ENCODE measurements at regions not wholly inside any gene's neighbourhood (a gene's known extent, or its start where the extent isn't known, plus 50 kb on each side); places are given as distances from the start of the nearest gene placed in this dataset.

GRCh38 chr5:98527846-98528245 is 245.6 kb upstream of the RGMB start:
- ATAC-seq (replicated peaks in 1 of 4): no peak
- CTCF ChIA-PET: no interaction called here
- Mint-ChIP-seq H3K9me3 (no peaks in the 10 kb centered on the region), H3K27ac (no peak overlapping the region), H3K27me3 (peaks cover 3 to 10% of the 10 kb centered on the region in 2 donors), H3K4me1 (no peaks in the 10 kb centered on the region), H3K4me3 (no peak overlapping the region), H3K36me3 (no peaks in the 10 kb centered on the region)
- Histone ChIP-seq H3K27ac (ENCODE audit: low read length) (no peak overlapping the region), H3K36me3 (ENCODE audit: control insufficient read depth in 2 of 2, extremely low read depth in 1 of 2, insufficient read depth in 1 of 2, low read length in 1 of 2) (no peaks in the 10 kb centered on the region), H3K4me1 (ENCODE audit: control insufficient read depth in 1 of 2, extremely low read depth in 1 of 2, insufficient read depth in 2 of 2, low read length in 2 of 2) (no peaks in the 10 kb centered on the region), H3K4me3 (ENCODE audit: control insufficient read depth in 1 of 2, extremely low read depth in 1 of 2, low read length in 1 of 2) (no peak overlapping the region), H3K27me3 (replicated peaks in 1 of 2; ENCODE audit: control insufficient read depth in 2 of 2, extremely low read depth in 1 of 2, insufficient read depth in 2 of 2, low read length in 1 of 2) (no peaks in the 10 kb centered on the region), H3K9me3 (no peaks in the 10 kb centered on the region)
- POLR2A ChIA-PET: interaction anchor here in 1 of 2 donors (0.7 kb wide), 1 partner anchor 925 kb away, joined by 3 read pairs; no protein-coding TSS in a partner anchor
- DNase-seq: no peak

- H3K36me3 ChIP-seq (ENCODE audit: control insufficient read depth in 2 of 2, extremely low read depth in 1 of 2, insufficient read depth in 1 of 2, low read length in 1 of 2): no peaks in the 10 kb centered on the region
- Mint-ChIP-seq H3K27me3 (peaks cover 0 to 6% of the 10 kb centered on the region in 2 donors), H3K4me3 (no peak overlapping the region), H3K27ac (no peak overlapping the region), H3K4me1 (no peaks in the 10 kb centered on the region), H3K36me3 (no peaks in the 10 kb centered on the region), H3K9me3 (no peaks in the 10 kb centered on the region)
- H3K27me3 ChIP-seq (replicated peaks in 1 of 2; ENCODE audit: control insufficient read depth in 2 of 2, extremely low read depth in 1 of 2, insufficient read depth in 2 of 2, low read length in 1 of 2): no peaks in the 10 kb centered on the region
- no peaks in the 10 kb centered on the region for H3K9me3 ChIP-seq
- ATAC-seq (replicated peaks in 1 of 4) (no peak), DNase-seq (no peak)
- no peak overlapping the region for H3K4me3 ChIP-seq (ENCODE audit: control insufficient read depth in 1 of 2, extremely low read depth in 1 of 2, low read length in 1 of 2)
- CTCF ChIA-PET: no interaction called here
- no peaks in the 10 kb centered on the region for H3K4me1 ChIP-seq (ENCODE audit: control insufficient read depth in 1 of 2, extremely low read depth in 1 of 2, insufficient read depth in 2 of 2, low read length in 2 of 2)
- POLR2A ChIA-PET: no interaction called here
- no peak overlapping the region for H3K27ac ChIP-seq (ENCODE audit: low read length)
Observed at GRCh38 chr5:98529321-98529720, 244.1 kb upstream of the RGMB start.

GRCh38 chr5:98530224-98530623 is 243.2 kb upstream of the RGMB start:
- no peaks in the 10 kb centered on the region for H3K36me3 ChIP-seq (ENCODE audit: control insufficient read depth in 2 of 2, extremely low read depth in 1 of 2, insufficient read depth in 1 of 2, low read length in 1 of 2)
- ChIA-PET CTCF (no interaction called here), POLR2A (no interaction called here)
- no peaks in the 10 kb centered on the region for H3K9me3 ChIP-seq
- ATAC-seq (replicated peaks in 1 of 4): no peak
- Mint-ChIP-seq H3K27me3 (peaks cover 0 to 6% of the 10 kb centered on the region in 2 donors), H3K4me3 (no peak overlapping the region), H3K36me3 (no peaks in the 10 kb centered on the region), H3K27ac (no peak overlapping the region), H3K4me1 (no peaks in the 10 kb centered on the region), H3K9me3 (no peaks in the 10 kb centered on the region)
- no peak overlapping the region for H3K27ac ChIP-seq (ENCODE audit: low read length)
- no peaks in the 10 kb centered on the region for H3K27me3 ChIP-seq (replicated peaks in 1 of 2; ENCODE audit: control insufficient read depth in 2 of 2, extremely low read depth in 1 of 2, insufficient read depth in 2 of 2, low read length in 1 of 2)
- 67% methylated on average over 2 of the region's 2 CpGs for WGBS (ENCODE audit: insufficient coverage)
- H3K4me1 ChIP-seq (ENCODE audit: control insufficient read depth in 1 of 2, extremely low read depth in 1 of 2, insufficient read depth in 2 of 2, low read length in 2 of 2): no peaks in the 10 kb centered on the region
- DNase-seq: no peak
- no peak overlapping the region for H3K4me3 ChIP-seq (ENCODE audit: control insufficient read depth in 1 of 2, extremely low read depth in 1 of 2, low read length in 1 of 2)

- peaks cover 3 to 7% (median 4%) of the 10 kb centered on the region in 3 donors for H3K9me3 Mint-ChIP-seq
- ChIA-PET CTCF (interaction anchor here in 1 of 2 donors (1.1 kb wide), 1 partner anchor 20 kb away, joined by 3 read pairs; no protein-coding TSS in a partner anchor), POLR2A (no interaction called here)
- no peaks in the 10 kb centered on the region for H3K36me3 ChIP-seq (ENCODE audit: control insufficient read depth in 2 of 2, extremely low read depth in 1 of 2, insufficient read depth in 1 of 2, low read length in 1 of 2)
- ATAC-seq (replicated peaks in 1 of 4): no peak
- H3K36me3 Mint-ChIP-seq: no peaks in the 10 kb centered on the region
- H3K27ac Mint-ChIP-seq: no peak overlapping the region
- H3K4me3 ChIP-seq (ENCODE audit: control insufficient read depth in 1 of 2, extremely low read depth in 1 of 2, low read length in 1 of 2): no peak overlapping the region
- no peak for DNase-seq
- no peaks in the 10 kb centered on the region for H3K27me3 ChIP-seq (replicated peaks in 1 of 2; ENCODE audit: control insufficient read depth in 2 of 2, extremely low read depth in 1 of 2, insufficient read depth in 2 of 2, low read length in 1 of 2)
- H3K27me3 Mint-ChIP-seq: no peaks in the 10 kb centered on the region
- 42% methylated on average over 3 of the region's 4 CpGs for WGBS (ENCODE audit: insufficient coverage)
- no peaks in the 10 kb centered on the region for H3K9me3 ChIP-seq
- H3K4me1 ChIP-seq (ENCODE audit: control insufficient read depth in 1 of 2, extremely low read depth in 1 of 2, insufficient read depth in 2 of 2, low read length in 2 of 2): no peaks in the 10 kb centered on the region
- no peak overlapping the region for H3K4me3 Mint-ChIP-seq
- H3K27ac ChIP-seq (ENCODE audit: low read length): no peak overlapping the region
- H3K4me1 Mint-ChIP-seq: no peaks in the 10 kb centered on the region
Observed at GRCh38 chr5:98535901-98536300, 237.6 kb upstream of the RGMB start.

- Mint-ChIP-seq H3K4me3 (no peak overlapping the region), H3K9me3 (peaks cover 22 to 27% (median 25%) of the 10 kb centered on the region in 3 donors), H3K36me3 (no peaks in the 10 kb centered on the region), H3K27ac (no peak overlapping the region), H3K27me3 (no peaks in the 10 kb centered on the region), H3K4me1 (no peaks in the 10 kb centered on the region)
- no peak overlapping the region for H3K27ac ChIP-seq (ENCODE audit: low read length)
- ChIA-PET POLR2A (interaction anchor here in 1 of 2 donors (0.6 kb wide), 1 partner anchor 21 kb away, joined by 4 read pairs; no protein-coding TSS in a partner anchor), CTCF (no interaction called here)
- H3K4me3 ChIP-seq (ENCODE audit: control insufficient read depth in 1 of 2, extremely low read depth in 1 of 2, low read length in 1 of 2): no peak overlapping the region
- ATAC-seq (replicated peaks in 1 of 4) (no peak), DNase-seq (no peak)
- H3K4me1 ChIP-seq (ENCODE audit: control insufficient read depth in 1 of 2, extremely low read depth in 1 of 2, insufficient read depth in 2 of 2, low read length in 2 of 2): no peaks in the 10 kb centered on the region
- H3K36me3 ChIP-seq (ENCODE audit: control insufficient read depth in 2 of 2, extremely low read depth in 1 of 2, insufficient read depth in 1 of 2, low read length in 1 of 2): no peaks in the 10 kb centered on the region
- no peaks in the 10 kb centered on the region for H3K9me3 ChIP-seq
- 44% methylated on average over 1 of the region's 1 CpG for WGBS (ENCODE audit: insufficient coverage)
- H3K27me3 ChIP-seq (replicated peaks in 1 of 2; ENCODE audit: control insufficient read depth in 2 of 2, extremely low read depth in 1 of 2, insufficient read depth in 2 of 2, low read length in 1 of 2): no peaks in the 10 kb centered on the region
Observed at GRCh38 chr5:98540056-98540455, 233.4 kb upstream of the RGMB start.

GRCh38 chr5:98541641-98542040 is 231.8 kb upstream of the RGMB start:
- Histone ChIP-seq H3K27ac (ENCODE audit: low read length) (no peak overlapping the region), H3K27me3 (replicated peaks in 1 of 2; ENCODE audit: control insufficient read depth in 2 of 2, extremely low read depth in 1 of 2, insufficient read depth in 2 of 2, low read length in 1 of 2) (no peaks in the 10 kb centered on the region), H3K9me3 (no peaks in the 10 kb centered on the region), H3K4me3 (ENCODE audit: control insufficient read depth in 1 of 2, extremely low read depth in 1 of 2, low read length in 1 of 2) (no peak overlapping the region), H3K4me1 (ENCODE audit: control insufficient read depth in 1 of 2, extremely low read depth in 1 of 2, insufficient read depth in 2 of 2, low read length in 2 of 2) (no peaks in the 10 kb centered on the region), H3K36me3 (ENCODE audit: control insufficient read depth in 2 of 2, extremely low read depth in 1 of 2, insufficient read depth in 1 of 2, low read length in 1 of 2) (no peaks in the 10 kb centered on the region)
- no peak for DNase-seq
- no peaks in the 10 kb centered on the region for H3K36me3 Mint-ChIP-seq
- H3K27ac Mint-ChIP-seq: no peak overlapping the region
- CTCF ChIA-PET: no interaction called here
- H3K9me3 Mint-ChIP-seq: peaks cover 22 to 27% (median 25%) of the 10 kb centered on the region in 3 donors
- no peak overlapping the region for H3K4me3 Mint-ChIP-seq
- POLR2A ChIA-PET: no interaction called here
- WGBS (ENCODE audit: insufficient coverage): no CpG with 5 or more reads among the region's 1 CpG
- ATAC-seq (replicated peaks in 1 of 4): no peak
- no peaks in the 10 kb centered on the region for H3K27me3 Mint-ChIP-seq
- H3K4me1 Mint-ChIP-seq: no peaks in the 10 kb centered on the region

DNA sequence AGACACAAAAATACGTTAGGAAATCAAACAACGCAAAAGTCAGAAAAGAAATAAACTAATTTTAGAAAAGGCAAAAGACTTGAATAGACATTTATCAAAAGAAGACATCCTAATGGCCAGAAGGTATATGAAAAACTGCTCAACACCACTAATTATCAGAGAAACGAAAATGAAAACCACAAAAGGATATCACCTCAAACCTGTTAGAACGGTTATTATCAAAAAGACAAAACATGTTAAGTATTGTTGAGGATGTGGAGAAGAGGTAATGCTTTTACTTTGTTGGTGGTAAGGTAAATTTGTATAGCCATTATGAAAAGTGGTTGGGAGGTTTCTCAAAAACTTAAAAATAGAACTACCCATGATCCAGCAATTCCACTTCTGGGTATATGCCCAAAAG is 230.0 kb upstream of the RGMB start:
- Histone ChIP-seq H3K36me3 (ENCODE audit: control insufficient read depth in 2 of 2, extremely low read depth in 1 of 2, insufficient read depth in 1 of 2, low read length in 1 of 2) (no peaks in the 10 kb centered on the region), H3K9me3 (no peaks in the 10 kb centered on the region), H3K4me3 (ENCODE audit: control insufficient read depth in 1 of 2, extremely low read depth in 1 of 2, low read length in 1 of 2) (no peak overlapping the region), H3K4me1 (ENCODE audit: control insufficient read depth in 1 of 2, extremely low read depth in 1 of 2, insufficient read depth in 2 of 2, low read length in 2 of 2) (no peaks in the 10 kb centered on the region), H3K27ac (ENCODE audit: low read length) (no peak overlapping the region), H3K27me3 (replicated peaks in 1 of 2; ENCODE audit: control insufficient read depth in 2 of 2, extremely low read depth in 1 of 2, insufficient read depth in 2 of 2, low read length in 1 of 2) (no peaks in the 10 kb centered on the region)
- Mint-ChIP-seq H3K27me3 (no peaks in the 10 kb centered on the region), H3K36me3 (no peaks in the 10 kb centered on the region), H3K4me1 (no peaks in the 10 kb centered on the region), H3K27ac (no peak overlapping the region), H3K9me3 (peaks cover 22 to 27% (median 25%) of the 10 kb centered on the region in 3 donors), H3K4me3 (no peak overlapping the region)
- CTCF ChIA-PET: no interaction called here
- POLR2A ChIA-PET: no interaction called here
- DNase-seq: no peak
- no peak for ATAC-seq (replicated peaks in 1 of 4)
- WGBS (ENCODE audit: insufficient coverage): no CpG with 5 or more reads among the region's 4 CpGs
